H1 (cell line): ENCODE measurements at regions not wholly inside any gene's neighbourhood (a gene's known extent, or its start where the extent isn't known, plus 50 kb on each side); places are given as distances from the start of the nearest gene placed in this dataset.

Source experiments
- ATF2 ChIP-seq: IDR thresholded peaks from 2 replicates; pipeline ENCODE4 v1.6.1; 2012; ENCODE audit warnings: low read length, inconsistent platforms
- BCL11A ChIP-seq, 2 experiments: IDR thresholded peaks; one replicate each; pipeline ENCODE4 v1.6.1; 2011; ENCODE audit warnings: low read depth in 2 of 2, low read length in 2 of 2, mild to moderate bottlenecking in 2 of 2
- BRCA1 ChIP-seq: IDR thresholded peaks from 2 replicates; pipeline ENCODE4 v1.6.1; 2012; ENCODE audit warnings: low read depth, low read length, improper control_type of control experiment
- JUN ChIP-seq: IDR thresholded peaks from 2 replicates; pipeline ENCODE4 v1.6.1; 2011; ENCODE audit warnings: low read depth, mild to moderate bottlenecking, improper control_type of control experiment, low read length
- TF ChIP-seq, protein P1 (sequence below): fragments of 300-600 bp; sonication (generic); IDR thresholded peaks from 2 replicates; pipeline ENCODE4 v1.7.1; 2012; ENCODE audit warnings: low read length, moderate library complexity, mild to moderate bottlenecking, inconsistent platforms; ENCODE audit not compliant: insufficient replicate concordance

DNA sequence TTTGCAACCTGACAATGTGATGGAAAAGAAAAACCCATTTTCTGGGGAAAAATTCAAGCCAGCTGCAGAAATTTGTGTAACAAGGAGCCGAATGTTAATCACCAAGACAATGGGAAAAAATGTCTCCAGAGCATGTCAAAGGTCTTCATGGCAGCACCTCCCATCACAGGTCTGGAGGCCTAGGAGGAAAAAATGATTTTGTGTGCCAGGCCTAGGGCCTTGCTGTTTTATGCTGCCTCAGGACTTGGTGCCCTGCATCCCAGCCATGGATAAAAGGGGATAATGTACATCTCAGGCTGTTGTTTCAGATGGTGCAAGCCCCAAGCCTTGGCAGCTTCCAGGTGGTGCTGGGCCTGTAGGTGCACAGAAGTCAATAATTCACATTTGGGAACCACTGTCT is 747.7 kb downstream of the C6orf118 start (continued):
- TF ChIP-seq, protein P1, sequence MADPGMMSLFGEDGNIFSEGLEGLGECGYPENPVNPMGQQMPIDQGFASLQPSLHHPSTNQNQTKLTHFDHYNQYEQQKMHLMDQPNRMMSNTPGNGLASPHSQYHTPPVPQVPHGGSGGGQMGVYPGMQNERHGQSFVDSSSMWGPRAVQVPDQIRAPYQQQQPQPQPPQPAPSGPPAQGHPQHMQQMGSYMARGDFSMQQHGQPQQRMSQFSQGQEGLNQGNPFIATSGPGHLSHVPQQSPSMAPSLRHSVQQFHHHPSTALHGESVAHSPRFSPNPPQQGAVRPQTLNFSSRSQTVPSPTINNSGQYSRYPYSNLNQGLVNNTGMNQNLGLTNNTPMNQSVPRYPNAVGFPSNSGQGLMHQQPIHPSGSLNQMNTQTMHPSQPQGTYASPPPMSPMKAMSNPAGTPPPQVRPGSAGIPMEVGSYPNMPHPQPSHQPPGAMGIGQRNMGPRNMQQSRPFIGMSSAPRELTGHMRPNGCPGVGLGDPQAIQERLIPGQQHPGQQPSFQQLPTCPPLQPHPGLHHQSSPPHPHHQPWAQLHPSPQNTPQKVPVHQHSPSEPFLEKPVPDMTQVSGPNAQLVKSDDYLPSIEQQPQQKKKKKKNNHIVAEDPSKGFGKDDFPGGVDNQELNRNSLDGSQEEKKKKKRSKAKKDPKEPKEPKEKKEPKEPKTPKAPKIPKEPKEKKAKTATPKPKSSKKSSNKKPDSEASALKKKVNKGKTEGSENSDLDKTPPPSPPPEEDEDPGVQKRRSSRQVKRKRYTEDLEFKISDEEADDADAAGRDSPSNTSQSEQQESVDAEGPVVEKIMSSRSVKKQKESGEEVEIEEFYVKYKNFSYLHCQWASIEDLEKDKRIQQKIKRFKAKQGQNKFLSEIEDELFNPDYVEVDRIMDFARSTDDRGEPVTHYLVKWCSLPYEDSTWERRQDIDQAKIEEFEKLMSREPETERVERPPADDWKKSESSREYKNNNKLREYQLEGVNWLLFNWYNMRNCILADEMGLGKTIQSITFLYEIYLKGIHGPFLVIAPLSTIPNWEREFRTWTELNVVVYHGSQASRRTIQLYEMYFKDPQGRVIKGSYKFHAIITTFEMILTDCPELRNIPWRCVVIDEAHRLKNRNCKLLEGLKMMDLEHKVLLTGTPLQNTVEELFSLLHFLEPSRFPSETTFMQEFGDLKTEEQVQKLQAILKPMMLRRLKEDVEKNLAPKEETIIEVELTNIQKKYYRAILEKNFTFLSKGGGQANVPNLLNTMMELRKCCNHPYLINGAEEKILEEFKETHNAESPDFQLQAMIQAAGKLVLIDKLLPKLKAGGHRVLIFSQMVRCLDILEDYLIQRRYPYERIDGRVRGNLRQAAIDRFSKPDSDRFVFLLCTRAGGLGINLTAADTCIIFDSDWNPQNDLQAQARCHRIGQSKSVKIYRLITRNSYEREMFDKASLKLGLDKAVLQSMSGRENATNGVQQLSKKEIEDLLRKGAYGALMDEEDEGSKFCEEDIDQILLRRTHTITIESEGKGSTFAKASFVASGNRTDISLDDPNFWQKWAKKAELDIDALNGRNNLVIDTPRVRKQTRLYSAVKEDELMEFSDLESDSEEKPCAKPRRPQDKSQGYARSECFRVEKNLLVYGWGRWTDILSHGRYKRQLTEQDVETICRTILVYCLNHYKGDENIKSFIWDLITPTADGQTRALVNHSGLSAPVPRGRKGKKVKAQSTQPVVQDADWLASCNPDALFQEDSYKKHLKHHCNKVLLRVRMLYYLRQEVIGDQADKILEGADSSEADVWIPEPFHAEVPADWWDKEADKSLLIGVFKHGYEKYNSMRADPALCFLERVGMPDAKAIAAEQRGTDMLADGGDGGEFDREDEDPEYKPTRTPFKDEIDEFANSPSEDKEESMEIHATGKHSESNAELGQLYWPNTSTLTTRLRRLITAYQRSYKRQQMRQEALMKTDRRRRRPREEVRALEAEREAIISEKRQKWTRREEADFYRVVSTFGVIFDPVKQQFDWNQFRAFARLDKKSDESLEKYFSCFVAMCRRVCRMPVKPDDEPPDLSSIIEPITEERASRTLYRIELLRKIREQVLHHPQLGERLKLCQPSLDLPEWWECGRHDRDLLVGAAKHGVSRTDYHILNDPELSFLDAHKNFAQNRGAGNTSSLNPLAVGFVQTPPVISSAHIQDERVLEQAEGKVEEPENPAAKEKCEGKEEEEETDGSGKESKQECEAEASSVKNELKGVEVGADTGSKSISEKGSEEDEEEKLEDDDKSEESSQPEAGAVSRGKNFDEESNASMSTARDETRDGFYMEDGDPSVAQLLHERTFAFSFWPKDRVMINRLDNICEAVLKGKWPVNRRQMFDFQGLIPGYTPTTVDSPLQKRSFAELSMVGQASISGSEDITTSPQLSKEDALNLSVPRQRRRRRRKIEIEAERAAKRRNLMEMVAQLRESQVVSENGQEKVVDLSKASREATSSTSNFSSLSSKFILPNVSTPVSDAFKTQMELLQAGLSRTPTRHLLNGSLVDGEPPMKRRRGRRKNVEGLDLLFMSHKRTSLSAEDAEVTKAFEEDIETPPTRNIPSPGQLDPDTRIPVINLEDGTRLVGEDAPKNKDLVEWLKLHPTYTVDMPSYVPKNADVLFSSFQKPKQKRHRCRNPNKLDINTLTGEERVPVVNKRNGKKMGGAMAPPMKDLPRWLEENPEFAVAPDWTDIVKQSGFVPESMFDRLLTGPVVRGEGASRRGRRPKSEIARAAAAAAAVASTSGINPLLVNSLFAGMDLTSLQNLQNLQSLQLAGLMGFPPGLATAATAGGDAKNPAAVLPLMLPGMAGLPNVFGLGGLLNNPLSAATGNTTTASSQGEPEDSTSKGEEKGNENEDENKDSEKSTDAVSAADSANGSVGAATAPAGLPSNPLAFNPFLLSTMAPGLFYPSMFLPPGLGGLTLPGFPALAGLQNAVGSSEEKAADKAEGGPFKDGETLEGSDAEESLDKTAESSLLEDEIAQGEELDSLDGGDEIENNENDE = no peak
- TF ChIP-seq BCL11A (IDR thresholded peaks at IDR 0.05; ENCODE audit: low read depth in 2 of 2, low read length in 2 of 2) (no peak), ATF2 (no peak), BRCA1 (no peak), JUN (no peak)
